Neural progenitor cell (in vitro differentiated cells): ENCODE measurements at regions not wholly inside any gene's neighbourhood (a gene's known extent, or its start where the extent isn't known, plus 50 kb on each side); places are given as distances from the start of the nearest gene placed in this dataset.

ENCODE experiments used
- EZH2phosphoT487 ChIP-seq: fragments of 200-600 bp; sonication (generic); IDR thresholded peaks from 2 replicates; pipeline ENCODE4 v1.6.1; 2017; ENCODE audit warnings: antibody characterized with exemption
- TF ChIP-seq, protein P1 (sequence below): fragments of 200-600 bp; sonication (generic); IDR thresholded peaks from 2 replicates; pipeline ENCODE4 v1.5.1; 2017; ENCODE audit warnings: antibody characterized with exemption, mild to moderate bottlenecking

DNA sequence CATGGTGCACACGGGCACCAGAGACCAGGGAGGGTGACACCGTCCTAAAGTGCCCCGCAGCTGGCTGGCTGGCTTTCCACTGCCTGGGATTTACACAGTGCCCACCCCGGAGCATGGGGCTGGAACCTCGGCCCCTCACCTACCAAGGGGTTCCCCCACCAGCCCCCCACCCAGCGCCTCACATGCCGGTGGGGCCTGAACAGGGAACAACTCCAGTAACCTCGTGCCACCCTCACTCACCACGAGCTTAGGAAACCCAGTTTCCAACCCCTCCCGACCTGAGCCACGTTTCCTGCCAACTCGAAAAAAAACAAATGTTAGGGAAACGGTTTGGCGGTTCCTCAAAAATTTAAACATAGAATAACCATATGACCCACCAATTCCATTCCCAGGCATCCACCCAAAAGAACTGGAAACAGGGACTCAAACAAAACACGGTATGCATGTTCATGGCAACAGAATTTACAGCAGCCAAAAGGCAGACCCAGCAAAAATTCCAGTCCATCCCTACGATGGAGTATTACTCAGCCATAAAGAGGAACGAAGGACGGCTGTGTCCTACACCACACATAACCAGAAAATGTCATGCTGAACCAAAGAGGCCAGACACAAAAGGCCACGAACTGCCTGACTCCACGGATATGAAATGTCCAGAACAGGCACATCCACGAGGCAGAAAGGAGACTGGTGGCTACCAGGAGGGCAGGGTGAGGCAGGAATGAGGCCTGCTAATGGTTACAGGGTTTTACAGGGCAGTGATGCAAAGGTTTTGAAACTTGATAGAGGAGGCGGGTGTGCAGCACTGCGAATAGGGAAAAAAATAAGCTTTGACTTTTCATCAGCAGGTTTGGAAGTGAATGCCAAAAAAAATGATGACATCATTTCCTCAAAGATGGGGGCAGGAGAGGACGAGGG is 68.9 kb downstream of the NCOR2 start:
- TF ChIP-seq, protein P1, sequence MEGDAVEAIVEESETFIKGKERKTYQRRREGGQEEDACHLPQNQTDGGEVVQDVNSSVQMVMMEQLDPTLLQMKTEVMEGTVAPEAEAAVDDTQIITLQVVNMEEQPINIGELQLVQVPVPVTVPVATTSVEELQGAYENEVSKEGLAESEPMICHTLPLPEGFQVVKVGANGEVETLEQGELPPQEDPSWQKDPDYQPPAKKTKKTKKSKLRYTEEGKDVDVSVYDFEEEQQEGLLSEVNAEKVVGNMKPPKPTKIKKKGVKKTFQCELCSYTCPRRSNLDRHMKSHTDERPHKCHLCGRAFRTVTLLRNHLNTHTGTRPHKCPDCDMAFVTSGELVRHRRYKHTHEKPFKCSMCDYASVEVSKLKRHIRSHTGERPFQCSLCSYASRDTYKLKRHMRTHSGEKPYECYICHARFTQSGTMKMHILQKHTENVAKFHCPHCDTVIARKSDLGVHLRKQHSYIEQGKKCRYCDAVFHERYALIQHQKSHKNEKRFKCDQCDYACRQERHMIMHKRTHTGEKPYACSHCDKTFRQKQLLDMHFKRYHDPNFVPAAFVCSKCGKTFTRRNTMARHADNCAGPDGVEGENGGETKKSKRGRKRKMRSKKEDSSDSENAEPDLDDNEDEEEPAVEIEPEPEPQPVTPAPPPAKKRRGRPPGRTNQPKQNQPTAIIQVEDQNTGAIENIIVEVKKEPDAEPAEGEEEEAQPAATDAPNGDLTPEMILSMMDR = no peak
- no peak for TF ChIP-seq EZH2phosphoT487
